ENCODE measurements at regions not wholly inside any gene's neighbourhood (a gene's known extent, or its start where the extent isn't known, plus 50 kb on each side); places are given as distances from the start of the nearest gene placed in this dataset.
A peak's percentile ranks its signal among the peaks of the same experiment; 100 is the strongest.
"Not testable (repeated sequence)": the region's sequence is repeated elsewhere in the genome, so short reads cannot be mapped to it uniquely, and the experiment has no call there.

DNA sequence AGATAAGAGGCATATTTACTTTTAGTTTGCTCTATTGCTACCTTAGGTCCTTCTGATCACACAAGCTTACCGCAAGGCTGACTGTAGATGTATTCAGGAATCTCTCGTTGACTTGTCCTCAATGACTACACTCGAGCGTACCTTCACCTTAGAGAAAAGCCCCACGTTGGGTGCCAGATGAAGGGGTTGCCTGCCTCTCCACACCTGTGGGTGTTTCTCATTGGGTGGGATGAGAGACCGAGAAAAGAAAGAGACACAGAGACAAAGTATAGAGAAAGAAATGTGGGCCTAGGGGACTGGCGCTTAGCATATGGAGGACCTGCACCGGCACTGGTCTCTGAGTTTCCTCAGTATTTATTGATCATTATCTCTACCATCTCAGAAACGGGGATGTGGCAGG lies 51.8 kb downstream of the ASCL4 start:
- no peak for DNase-seq

DNA sequence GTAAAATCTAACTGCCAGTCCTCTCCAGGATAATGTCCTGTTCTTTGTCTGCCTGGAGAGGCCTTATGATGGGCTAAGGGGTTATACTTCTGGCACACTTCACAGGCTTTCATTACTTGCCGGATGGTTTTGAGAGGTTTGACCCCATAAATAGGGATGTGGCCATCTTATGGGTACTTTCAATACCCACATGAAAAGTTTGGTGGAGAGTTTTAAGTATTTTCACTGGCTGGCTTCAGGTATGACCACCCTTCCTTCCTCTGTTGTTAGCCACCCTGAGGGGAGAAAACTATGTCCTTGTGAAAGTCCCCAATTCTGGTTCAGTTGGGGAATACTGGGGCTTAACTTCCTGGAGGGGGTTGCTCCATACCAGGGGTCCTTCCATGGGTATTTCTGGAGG lies 54.8 kb downstream of the ASCL4 start:
- no peak for DNase-seq

DNA sequence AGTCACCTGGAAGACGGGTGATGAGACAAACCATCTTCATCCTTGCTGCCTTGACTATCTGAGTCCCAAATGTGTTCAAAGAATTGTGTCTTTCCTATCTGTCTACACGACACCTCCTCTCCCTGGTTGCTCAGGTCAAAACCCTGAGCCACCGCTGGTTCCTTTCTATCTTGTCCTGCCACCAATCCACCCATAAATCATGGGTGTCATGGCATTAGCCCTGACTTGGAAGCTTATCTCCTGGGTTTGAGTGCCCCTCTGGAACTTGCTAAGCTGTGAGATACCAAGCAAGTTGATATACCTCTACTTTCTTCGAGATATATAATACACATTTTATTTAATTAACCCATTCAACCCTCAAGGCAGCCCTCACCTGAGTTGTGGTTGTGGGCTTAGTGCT lies 57.9 kb downstream of the ASCL4 start:
- DNase-seq: no peak

DNA sequence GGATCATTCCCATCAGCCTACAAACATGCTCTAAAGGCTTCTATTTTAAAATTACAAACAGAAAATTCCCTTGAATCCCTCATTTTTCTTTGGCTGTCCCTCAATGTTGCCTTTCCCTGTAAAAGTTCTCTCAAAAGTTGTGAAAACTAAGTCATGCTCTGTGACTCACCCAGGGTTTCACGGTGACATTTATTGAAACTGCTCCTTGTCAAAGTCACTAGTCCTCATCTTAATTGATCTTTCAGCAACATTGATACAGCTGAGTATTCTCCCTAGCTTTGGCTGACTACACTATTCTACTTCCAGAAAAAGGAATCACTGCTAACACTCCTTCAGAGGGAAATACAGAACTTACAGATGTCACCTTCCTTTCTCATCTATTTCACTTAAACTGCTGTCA lies 65.7 kb downstream of the ASCL4 start:
- DNase-seq: no peak

DNA sequence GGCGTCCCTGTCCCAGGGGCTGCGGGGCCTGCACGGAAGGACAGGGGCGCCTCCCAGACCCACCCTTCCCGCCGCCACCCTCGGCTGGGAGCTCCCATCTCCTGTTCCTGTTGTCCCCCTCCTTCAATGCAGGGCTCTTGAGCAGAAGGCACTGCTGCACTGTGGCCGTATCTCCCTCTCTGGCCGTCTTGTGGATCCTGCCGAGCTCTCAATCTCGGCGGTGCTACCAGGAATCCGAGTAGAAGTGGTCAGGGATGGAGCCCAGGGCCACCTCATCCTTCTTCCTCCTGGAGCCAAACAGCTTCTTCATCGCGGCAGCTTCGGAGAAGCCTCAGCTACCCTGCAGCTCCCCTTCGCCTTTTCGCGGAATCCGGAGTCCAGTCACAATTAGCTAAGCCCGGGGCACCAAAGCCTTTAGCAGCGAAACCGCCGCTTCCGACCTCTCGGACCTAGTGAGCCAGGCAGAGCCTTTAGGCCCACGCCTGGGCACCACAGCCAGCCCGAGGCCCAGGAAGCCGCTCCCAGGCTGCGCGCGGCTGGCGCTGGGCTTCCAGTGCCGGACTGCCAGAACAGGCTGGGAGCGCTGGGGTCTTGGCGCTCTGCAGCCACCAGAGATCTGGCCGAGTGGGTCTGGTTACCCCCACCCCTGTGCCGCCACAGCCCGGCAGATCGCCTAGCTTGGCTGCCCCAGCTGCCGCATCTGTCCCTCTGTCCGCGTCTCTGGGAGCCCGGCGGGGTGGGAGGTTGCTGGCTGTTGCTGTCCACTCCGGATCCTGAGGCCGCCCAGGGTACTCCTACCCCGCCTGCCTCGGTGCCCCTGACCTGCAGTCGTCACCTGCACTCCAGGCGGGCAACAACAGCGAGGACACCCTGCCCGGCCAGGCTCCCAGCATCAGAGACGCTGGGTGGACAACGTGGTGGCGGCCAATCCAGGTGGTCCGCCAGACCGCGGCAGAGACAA lies 69.1 kb downstream of the ASCL4 start:
- DNase-seq: no peak

DNA sequence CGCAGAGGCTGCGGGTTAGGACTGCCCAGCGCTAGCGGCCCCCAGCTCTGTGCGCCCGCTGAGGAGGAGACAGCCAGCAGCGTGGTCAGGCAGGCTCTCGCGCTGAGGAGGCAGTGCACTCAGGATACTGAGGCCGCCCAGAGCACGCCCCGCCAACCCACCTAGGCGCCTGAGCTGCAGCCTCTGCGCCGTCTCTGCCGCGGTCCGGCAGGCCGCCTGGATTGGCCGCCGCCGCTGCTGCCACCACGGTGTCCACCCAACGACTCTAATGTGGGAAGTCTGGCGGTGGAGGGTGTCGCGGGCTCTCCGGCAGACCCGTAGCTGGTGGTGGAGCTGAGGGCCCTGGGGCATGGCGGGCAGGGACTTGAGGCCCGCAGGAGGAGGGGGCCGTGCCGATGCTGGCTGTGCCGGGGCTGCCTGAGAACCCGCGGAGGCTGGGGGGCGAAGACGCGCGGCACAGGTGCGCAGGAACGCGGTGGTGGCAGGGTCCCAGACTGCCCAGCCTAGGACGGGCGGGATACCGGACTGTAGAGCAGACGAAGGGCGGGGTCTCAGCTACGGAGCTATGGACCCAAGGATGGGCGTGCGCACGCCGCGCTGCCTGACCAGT lies 69.9 kb downstream of the ASCL4 start:
- no peak for DNase-seq

DNA sequence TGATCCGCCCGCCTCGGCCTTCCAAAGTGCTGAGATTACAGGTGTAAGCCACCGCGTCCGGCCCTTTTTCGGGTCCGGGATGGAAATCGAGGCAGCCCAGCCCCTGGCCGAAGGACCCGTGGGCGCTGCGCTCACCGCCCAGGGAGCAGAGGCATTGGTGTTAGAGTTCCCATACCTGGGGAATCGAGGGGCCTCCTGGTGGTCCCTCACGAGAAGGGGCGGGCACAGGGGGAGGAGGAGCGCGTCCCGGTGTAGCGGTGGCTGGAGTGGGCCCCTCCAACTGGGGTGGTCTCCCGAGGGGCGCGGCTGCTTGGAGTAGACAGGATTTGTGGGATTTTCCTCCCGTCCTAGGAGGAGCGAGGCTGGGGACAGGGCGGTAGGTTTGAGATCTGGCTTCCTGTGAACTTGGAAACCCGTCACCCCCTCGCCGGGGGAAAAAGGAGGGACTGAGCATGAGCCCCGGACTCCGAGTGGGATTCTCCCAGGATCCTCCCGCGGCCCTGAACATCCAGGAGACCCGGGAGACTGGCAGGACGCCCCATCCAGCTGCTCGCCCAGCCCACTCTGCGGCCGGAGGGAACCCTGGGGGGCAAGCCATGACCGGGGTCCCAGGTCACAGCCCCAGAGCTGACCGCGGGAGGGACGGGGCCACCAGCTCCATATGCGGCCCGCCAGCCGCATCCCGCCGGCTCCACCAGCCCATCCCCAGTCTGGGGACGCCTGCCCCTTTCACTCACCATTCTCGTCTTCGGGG lies 70.9 kb downstream of the ASCL4 start:
- no peak for DNase-seq

DNA sequence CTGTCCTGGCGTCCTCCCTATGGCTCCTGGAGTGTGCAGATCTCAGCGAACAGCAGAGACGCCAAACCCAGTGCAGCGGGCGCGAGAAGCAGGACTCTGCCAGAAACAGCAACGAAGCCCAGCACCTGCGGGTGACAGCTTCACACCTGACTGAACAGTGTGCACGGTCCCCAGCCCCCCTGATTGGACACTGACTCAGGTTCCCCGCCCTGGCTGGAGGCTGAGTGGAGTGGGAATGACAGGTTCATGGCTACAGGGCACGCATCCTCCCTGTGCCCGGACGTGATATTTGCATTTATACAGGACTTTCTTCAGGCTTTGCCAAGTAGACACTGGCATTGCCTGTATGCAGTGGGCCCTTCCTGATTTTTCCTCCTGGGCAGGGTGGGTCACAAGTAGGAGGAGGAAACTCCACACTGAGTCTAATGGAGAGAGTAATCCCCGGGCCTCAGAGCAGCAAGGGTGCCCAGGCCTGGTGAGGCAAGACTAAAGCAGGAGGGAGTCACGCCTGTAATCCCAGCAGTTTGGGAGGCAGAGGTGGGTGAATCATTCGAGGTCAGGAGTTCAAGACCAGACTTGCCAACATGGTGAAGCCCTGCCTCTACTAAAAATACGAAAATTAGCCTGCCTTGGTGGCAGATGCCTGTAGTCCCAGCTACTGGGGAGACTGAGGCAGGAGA lies 71.6 kb downstream of the ASCL4 start:
- DNase-seq: no peak

DNA sequence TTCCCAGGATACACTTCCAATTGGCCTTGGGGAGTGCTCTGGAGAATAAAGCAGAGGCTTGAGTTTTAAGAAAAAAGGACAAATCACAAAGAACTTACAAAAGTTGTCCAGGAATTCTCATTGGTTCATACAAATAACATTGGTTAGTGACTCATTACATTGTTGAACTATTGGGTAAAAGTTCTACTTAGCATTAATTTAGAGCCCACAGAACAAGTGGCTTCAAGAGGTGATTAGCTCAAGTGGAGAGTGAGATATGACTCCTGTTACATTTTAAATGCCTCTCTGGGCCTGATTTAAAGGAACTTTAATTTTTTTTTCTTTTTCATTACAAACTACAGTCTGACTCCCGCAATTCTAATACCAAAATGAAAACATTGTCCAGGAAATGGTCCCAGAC lies 72.9 kb downstream of the ASCL4 start:
- DNase-seq: no peak

DNA sequence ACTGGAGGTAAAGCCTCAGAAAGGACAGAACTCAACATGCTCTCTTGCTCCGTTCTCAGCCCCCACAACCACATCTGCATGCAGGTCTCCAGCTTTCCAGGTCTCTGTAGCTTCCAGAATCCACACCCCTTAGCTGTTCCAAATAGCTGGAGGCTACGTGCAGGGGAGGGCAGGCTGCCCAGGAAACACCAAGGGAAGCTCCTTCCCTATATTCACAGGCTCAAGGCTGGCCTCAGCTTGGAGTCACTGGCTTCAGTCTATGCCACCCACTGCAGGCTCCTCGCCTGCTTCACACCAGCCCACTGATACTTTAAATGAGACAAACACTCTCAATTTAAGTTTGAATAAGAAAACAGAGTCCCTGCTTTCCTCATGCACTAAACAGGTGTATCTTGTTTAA lies 73.3 kb downstream of the ASCL4 start:
- DNase-seq: no peak

DNA sequence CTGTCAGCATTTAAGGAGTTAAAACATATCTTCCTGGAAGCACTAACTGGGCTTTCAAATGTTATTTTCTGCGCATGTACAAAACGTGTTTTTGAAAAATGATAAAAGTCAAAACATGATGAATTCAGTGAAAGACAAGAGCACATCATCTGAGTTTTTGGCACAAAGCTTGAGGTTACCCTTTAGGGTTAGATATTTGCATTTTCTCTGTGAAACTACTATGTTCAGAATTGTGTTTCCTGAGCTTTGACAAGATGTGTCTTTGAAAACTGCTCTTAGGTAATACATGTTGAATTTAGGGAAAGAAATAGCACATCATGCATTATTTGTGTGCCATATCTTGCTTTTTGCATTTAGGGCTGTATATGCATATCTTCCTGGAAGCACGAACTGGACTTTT lies 79.0 kb downstream of the ASCL4 start:
- no peak for DNase-seq

DNA sequence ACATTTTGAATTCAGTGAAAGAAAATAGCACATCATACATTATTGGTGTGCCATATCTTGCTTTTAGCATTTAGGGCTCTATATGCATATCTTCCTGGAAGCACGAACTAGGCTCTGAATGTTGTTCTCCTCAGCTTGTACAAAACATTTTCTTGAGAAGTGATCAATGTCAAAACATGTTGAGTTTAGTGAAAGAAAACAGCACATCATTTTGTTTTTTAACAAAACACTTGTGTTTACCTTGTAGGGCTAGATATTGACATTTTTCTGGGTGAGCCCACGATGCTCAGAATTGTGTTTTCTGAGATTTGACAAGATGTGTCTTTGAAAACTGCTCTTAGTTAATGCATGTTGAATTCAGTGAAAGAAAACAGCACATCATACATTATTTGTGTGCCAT lies 81.0 kb downstream of the ASCL4 start:
- no peak for DNase-seq

DNA sequence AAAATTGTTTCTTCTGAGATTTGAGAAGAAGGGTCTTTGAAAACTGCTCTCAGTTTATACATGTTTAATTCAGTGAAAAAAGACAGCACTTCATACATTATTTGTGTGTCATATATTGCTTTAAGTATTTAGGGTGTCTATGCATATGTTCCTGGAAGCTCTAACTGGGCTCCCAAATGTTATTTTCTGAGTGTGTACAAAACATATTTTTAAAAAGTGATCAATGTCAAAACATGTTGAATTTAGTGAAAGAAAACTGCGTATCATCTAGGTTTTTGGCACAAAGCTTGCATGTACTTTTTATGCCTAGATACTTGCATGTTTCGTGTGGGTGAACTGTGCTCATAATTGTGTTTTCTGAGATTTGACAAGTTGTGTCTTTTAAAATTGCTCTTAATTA lies 81.6 kb downstream of the ASCL4 start:
- DNase-seq: no peak

DNA sequence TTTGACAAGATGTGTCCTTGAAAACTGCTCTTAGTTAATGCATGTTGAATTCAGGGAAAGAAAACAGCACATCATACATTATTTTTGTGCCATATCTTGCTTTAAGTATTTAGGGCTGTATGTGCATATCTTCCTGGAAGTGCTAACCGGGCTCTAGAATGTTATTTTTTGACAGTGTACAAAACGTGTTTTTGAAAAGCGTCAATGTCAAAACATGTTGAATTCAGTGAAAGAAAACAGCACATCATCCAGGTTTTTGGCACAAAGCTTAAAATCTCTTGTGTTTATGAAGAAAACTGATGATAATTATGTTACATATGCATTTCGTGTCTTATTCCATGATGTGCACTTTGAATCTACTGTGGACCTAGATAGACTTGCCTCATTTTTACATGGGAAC lies 82.7 kb downstream of the ASCL4 start:
- no peak for DNase-seq

DNA sequence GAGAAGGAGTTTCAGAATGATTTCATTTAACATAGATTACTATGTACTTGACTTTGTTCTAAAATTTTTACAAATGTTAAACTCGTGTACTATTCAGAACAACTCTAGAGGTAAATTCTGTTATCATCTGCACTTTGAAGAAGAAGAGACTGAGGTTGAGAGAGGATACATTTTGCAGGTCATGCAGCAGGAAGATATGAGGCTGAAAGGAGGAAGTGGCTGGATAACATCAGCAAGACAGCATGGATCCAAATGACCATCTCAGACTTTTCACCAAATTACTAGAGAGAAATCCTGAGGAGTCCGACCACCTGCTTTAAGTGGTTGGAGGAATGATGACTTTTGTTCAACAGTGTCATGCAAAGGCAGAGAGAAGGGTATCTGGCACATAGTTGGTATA lies 84.9 kb downstream of the ASCL4 start:
- DNase-seq: no peak

DNA sequence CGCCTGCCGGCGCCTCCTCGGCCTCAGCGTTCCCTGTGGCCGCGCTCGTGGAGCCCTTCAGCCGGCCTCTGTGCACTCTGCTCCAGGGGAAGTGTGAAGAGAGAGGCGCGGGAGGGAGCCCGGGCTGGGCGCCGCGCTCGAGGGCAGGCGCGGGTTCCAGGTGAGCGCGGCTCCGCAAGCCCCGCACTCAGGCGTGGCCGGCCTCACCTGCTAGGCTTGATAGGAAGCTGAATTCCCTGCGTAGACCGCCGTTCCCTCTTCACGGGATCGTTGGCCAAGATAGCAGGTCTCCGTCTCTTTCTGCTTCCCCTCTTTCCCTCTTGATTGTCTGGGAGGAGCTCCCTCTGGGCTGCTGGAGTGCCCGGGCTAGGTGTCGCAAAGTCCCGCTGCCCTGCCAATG lies 89.7 kb downstream of the ASCL4 start:
- DNase-seq: no peak

DNA sequence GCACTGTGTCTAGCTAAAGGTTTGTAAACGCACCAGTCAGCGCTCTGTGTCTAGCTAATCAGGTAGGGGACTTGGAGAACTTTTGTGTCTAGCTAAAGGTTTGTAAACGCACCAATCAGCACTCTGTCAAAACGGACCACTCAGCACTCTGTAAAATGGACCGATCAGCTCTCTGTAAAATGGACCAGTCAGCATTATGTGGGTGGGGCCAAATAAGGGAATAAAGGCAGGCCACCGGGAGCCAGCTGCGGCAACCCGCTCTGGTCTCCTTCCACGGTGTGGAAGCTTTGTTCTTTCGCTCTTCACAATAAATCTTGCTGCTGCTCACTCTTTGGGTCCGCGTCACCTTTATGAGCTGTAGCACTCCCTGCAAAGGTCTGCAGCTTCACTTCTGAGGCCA lies 90.2 kb downstream of the ASCL4 start:
- DNase-seq: not testable (repeated sequence)

DNA sequence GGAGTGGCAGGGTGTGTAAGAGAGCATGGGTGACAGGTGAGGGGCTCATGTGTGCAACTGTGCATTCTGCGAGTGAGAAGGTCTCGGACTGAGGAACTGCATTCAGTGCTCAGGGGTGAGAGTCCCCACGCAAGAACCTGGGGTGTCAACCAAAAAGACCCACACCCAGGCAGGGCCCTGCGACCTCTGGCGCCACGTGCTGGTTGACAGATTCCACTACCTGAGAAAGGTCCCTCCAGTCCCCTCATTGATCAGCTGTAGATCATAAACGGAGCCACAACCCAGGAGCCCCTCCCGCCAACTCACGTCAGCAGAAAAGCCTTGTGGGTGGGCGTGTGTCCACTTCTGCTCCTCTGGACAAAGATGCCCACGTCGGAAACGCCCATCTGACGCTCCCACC lies 98.7 kb downstream of the ASCL4 start:
- DNase-seq: no peak

DNA sequence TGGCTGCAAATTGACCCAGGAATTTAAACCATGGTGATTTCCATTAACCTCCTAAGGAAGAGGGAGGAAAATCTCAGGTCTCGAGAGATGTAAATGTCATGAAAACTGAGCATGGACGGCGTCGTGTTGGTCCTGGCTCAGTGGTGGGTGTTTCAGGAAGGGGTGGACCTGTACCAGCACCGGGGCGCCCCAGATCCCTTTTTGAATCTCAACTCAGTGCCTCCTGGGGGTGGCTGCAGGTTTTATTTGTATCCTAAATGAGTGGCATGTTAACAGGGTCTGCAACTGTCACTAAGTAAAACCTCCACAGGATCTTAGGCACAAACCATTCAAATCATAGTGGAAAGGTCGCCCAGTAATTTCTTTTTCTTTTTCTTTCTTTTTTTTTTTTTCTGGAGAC lies 101.3 kb downstream of the ASCL4 start:
- no peak for DNase-seq

DNA sequence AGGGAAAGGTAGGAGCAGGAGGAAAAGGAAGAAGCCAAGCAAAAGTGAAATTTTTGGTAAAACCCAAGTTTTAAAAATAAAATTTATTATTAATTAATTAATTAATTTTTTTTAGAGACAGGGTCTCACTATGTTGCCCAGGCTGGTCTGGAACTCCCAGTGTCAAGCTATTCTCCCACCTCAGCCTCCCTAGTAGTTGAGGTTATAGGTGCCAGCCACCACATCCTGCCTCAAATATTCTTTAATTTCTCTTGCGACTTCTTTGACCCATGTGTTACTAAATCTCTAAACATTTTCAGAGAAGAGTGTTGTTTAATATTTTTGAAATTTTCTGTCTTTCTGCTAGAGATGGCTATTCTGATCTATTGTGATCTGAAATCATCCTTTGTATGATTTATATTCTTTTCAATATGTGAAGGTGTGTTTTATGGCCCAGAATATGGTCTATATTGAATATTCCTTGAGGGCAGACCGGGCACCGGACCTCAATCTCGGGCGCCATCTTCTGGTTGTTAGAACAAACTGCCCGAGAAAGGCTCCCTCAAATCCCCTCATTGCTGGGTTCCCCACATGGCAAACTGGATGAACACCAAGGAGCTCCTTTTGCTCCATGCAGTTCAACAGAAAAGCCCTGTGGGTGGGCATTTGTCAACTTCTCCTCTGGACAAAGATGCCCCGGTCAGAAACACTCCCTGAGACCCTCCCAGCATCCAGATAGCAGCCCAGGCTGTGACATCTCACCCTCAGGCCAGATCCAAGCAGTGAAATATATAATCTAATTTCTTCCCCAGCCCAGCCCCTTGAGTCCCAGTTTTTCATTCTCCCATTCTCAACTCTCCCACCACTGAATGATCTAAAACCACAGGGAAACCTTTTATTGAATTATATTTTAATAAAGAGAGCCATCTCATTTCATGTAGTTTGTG lies 110.5 kb downstream of the ASCL4 start:
- peak; percentile 39 for DNase-seq

DNA sequence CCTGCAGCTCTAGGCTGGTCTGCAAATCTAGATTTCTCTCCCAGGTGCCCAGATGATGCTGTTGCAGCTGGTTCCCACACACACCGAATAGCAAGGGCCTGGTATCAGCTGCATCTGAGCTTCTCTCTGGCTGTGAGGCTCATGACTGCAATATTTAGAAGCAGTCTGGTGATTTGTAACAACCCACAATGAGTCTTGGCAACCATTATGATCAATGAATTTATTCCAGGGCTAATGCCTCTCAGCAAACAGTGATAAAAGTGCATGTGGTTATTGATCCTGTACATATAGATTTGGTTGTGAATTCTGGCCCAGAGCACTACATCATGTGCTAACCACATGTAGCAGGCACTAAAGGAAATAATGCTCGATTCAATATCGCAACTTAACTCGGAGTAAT lies 114.3 kb downstream of the ASCL4 start:
- DNase-seq: no peak

DNA sequence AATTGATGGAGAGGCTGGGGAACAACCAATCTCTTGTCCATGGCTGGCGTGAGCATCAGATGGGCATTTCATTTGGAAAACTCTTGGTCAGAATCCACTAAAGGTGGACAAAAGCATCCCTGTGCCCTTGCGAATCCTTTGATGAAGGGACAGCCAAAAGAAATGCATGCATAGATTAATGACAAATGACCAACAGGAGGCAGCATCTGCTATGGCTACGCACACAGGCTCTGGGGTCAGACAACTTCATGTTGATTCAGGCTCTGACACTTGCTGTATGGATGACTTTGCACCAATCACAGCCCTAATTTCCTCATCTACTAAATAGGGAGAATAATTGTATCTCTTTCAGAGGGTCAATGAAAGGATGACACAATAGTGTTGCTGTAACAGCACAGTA lies 117.5 kb downstream of the ASCL4 start:
- DNase-seq: no peak

Measured in CD4-positive, alpha-beta T cell treated with Interleukin-6 for 4 hours (primary cell).